Kidney glomerular epithelial cell (primary cell): ENCODE measurements at regions not wholly inside any gene's neighbourhood (a gene's known extent, or its start where the extent isn't known, plus 50 kb on each side); places are given as distances from the start of the nearest gene placed in this dataset.
A peak's percentile ranks its signal among the peaks of the same experiment; 100 is the strongest.

ENCODE experiments used
- DNase-seq: peaks from one replicate; lab custom pipeline; 2025; lab: John Stamatoyannopoulos, UW

DNA sequence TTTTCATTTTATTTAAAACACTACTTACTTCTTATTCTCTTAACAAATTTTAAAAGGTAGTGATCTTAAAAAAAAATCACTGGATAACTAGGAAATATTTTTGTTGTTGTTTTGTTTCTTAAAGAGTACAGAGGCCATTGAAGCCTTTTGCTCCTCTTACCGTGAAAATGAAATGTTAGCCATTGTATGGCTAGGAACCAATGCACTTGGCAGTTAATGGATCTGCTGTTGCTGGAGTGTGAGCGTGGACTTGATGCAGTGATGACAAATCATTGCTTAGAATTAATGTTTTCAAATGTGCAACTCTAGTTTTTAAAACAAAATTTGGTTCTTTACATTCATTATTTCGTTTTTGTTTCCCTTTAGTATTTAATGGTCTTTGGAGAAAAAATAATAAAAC, 162.3 kb downstream of the HAUS1 start:
- no peak for DNase-seq

GRCh38 chr18:46268671-46269070, 164.5 kb downstream of the HAUS1 start:
- DNase-seq: no peak

DNA sequence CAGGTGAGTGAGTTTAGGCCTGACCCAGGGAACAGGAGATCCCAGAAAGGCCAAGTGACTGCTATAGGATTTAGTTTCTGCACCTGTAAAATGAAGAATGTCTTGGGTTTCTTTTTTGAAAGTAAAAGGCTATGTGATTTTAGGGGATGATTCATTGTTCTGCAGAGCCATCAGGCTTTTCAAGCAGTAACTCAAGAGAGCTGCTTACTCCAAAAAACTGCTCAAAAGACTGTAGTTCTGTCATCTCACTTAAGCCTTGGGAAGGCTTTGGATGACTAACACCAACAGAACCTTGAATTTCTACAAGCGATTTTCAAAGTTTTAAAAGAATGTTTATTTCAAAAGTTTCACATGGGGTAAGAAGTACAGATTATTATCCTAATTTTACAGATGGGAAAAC, 165.1 kb downstream of the HAUS1 start:
- no peak for DNase-seq

- no peak for DNase-seq
Measured at GRCh38 chr18:46271488-46271887, 167.3 kb downstream of the HAUS1 start.

GRCh38 chr18:46273861-46274260, 169.7 kb downstream of the HAUS1 start:
- DNase-seq: no peak

- no peak for DNase-seq
Measured at GRCh38 chr18:46274266-46274665, 170.1 kb downstream of the HAUS1 start.

DNA sequence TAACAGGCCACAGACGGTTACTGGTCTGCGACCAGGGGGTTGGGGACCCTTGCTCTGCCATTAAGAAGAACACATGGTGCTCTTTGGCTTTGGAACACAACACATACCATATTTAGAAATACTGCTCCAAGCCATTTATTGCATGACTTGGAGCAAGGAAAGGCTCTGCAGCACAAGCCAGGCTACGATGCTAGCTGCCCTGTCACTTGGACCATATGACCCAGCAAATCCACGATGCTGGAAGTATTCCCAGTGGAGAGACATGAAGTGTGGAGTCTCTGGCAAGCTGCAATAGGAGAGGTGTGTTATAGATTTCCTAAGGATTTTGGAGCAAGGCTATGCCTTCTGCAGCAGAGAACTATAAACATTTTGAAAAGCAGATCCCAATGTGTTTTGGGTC, 171.2 kb downstream of the HAUS1 start:
- DNase-seq: no peak

- no peak for DNase-seq
Measured at GRCh38 chr18:46276748-46277147, 172.6 kb downstream of the HAUS1 start.

GRCh38 chr18:46278481-46279465, 174.6 kb downstream of the HAUS1 start:
- peak; percentile 53 for DNase-seq

DNA sequence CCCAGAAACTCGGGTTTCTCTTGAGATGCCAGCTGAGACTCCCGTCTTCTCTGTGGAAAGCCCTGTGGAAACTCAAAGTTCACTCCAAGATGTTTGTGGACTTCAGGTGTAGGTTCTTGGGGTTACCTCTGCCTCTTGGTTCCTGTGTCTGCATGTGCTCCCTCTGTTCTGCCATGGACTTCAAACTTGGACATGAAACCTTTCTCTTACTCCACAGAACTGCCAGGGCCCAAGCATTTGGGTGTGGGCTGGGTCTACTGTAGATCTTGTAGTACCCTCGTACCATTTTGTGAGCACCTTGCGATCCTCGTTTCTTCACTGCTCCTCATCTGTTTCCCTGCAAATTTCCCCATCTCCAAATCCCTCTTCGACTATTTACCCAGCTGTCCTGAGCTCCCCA, 175.5 kb downstream of the HAUS1 start:
- no peak for DNase-seq

GRCh38 chr18:46281185-46282176, 177.3 kb downstream of the HAUS1 start:
- peak; percentile 76 for DNase-seq

DNA sequence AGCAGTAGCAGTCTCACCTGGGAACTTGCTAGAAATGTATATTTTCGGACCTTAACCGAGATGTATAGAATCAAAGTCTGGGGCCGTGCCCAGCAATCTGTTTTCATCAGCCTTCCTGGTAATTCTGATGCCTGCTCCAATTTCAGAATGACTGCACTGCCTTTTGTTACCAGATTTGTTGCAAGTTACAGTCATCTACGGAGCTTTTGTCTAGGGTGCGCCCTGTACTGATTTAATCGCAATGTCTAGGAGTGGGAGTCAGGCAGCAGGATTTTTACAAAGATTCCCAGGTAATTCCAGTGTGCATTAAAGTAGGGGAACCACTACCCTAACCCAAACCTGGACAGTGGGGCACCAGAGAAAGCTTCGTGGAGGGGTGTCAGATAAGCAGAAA, 178.0 kb downstream of the HAUS1 start:
- DNase-seq: no peak

DNA sequence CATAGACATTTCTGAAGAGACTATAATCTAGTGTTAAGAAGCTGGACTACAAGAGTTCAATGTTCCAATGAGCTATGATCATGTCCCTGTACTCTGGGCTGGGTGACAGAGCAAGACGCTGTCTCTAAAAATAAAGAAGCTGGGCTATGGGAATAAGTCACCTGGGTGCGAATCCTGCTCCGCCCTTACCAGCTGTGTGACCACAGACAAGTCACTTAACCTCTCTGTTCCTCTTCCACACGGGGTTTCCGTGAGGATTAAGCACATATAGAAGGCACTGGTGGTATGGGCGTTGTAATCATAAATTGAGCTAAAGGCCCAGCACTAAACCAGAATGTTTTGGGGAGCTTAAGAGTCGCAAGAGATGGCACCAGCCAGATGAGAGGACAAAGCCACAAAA, 178.5 kb downstream of the HAUS1 start:
- no peak for DNase-seq

GRCh38 chr18:46283268-46283667, 179.1 kb downstream of the HAUS1 start:
- no peak for DNase-seq

- DNase-seq: no peak
Measured at GRCh38 chr18:46283895-46284295, 179.7 kb downstream of the HAUS1 start.

DNA sequence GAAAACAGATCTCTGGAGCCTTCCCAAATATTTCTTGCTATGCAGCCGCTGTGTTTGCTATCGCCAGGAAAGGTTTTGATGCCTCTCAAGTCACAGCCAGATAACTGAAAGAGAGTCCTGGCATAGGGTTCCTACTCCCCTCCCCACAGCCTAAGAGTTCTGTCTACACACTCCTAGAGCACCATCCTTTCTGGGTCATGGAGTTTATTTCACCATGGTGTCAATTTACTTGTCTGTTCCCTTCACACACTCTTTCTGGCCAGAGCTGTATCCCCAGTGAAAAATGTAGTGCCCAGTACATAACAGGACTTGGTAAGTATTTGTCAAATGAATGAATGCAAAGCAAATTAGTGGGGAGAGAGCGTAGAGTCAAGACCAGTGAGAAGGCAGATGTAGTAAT, 185.3 kb downstream of the HAUS1 start:
- no peak for DNase-seq

DNA sequence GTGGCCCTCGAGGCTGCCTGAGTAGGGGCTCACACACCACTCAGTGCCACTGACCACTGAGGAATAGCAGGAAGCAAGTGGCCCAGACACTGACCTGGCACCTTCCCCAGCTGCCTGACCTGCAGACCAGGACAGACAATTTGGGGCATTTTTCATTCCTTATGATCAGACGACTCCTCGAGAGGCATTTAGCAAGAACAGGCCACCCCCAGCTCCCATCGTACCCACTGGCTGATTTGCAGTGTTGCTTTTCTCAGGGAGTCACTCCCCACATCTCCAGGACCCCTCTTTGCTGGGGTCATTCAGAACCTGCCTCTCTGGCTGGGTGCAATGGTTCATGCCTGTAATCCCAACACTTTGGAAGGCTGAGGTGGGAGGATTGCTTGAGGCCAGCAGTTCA, 185.7 kb downstream of the HAUS1 start:
- no peak for DNase-seq

DNA sequence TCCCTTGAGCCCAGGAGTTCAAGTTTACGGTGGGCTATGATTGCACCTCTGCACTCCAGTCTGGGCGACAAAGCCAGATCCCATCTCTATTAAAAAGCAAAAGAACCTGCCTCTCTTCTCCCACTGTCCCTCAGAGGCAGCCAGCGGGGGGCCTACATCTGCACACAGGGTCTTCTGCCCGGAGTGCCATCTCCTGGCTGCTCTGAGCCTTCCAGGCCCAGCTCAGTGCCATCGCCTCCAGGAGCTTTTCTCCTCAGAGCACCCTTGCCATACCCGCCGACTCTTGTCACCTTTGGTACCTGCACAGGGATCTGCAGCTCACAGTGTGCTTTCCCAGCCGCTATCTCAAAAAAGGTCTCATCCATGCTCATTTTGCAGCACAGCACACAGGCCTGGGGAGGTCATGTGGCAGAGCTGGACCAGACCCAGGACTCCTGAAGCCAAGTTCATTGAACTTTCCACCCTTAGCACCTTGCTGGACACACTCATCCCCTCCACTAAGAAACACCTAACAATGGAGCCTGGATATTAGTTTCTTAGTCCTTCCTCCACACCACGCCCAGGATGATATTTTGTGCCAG, 186.3 kb downstream of the HAUS1 start:
- no peak for DNase-seq

GRCh38 chr18:46291149-46291548, 187.0 kb downstream of the HAUS1 start:
- DNase-seq: no peak

- DNase-seq: no peak
Measured at GRCh38 chr18:46293742-46294181, 189.6 kb downstream of the HAUS1 start.

DNA sequence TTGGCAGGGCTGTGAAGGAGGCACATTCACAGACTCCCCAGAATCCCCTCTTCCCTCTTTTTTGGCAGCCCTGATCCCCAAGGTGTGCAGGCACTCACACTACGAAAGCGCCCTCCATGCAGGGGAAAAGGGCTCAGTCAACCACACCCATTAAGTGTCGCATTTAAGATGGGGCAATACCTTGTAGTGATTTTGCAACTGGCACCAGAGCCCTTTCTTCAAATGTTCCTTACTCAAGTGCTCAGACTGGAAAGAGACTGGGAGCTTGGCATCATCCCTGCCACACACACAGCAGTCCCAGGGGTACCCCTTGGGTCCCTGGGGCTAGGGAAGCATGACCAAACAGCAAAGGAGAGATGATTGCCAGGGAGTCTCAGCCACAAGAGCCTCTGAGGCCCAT, 190.1 kb downstream of the HAUS1 start:
- no peak for DNase-seq

- DNase-seq: no peak
Measured at GRCh38 chr18:46294751-46295150, 190.6 kb downstream of the HAUS1 start.
